IMR-90 (cell line): ENCODE measurements at regions not wholly inside any gene's neighbourhood (a gene's known extent, or its start where the extent isn't known, plus 50 kb on each side); places are given as distances from the start of the nearest gene placed in this dataset.

Experiments used
- ATAC-seq: fragments of 200-7000 bp; cut with Tn5 transposase; 2 replicates; pipeline ENCODE4 v1.9.1; 2020; ENCODE audit warnings: low read depth, mild to moderate bottlenecking, moderate library complexity
- BruUV-seq: library from RNA; stranded (reverse); fragments of 400-500 nt; replicated peaks from 2 replicates; lab custom pipeline; 2021; lab: Mats Ljungman, UMichigan
- CTCF ChIA-PET: fragments of 300-600 bp; formaldehyde crosslinking; extraction: SDS; loops from one replicate; lab custom pipeline; 2021; ENCODE audit warnings: antibody characterized with exemption; lab: Yijun Ruan, JAX
- POLR2A ChIA-PET: fragments of 300-600 bp; sonication (Branson Sonifier 250); formaldehyde crosslinking; loops from one replicate; lab custom pipeline; 2022; ENCODE audit warnings: antibody characterized with exemption; ENCODE audit not compliant: unreplicated experiment; lab: Charles Lee
- DNase-seq: peaks from one replicate; pipeline ENCODE4 v3.0.0; 2013
- H2AFZ ChIP-seq: replicated peaks from 2 replicates; pipeline ENCODE3; 2013; ENCODE audit warnings: low read length, mild to moderate bottlenecking; ENCODE audit not compliant: poor library complexity
- H2AK5ac ChIP-seq: 2 replicates; pipeline ENCODE4 v1.6.1; 2013; ENCODE audit warnings: low read depth, low read length, inconsistent platforms
- H2AK9ac ChIP-seq: replicated peaks from 2 replicates; pipeline ENCODE3; 2013; ENCODE audit warnings: mild to moderate bottlenecking, low read depth, low read length, moderate library complexity; ENCODE audit not compliant: poor library complexity
- H2BK120ac ChIP-seq: 2 replicates; pipeline ENCODE4 v1.6.1; 2013; ENCODE audit warnings: low read depth, low read length, inconsistent platforms
- H2BK15ac ChIP-seq: 3 replicates; pipeline ENCODE4 v1.6.1; 2013; ENCODE audit warnings: low read depth, low read length, inconsistent platforms
- H2BK20ac ChIP-seq: 2 replicates; pipeline ENCODE4 v1.6.1; 2013; ENCODE audit warnings: low read depth, mild to moderate bottlenecking, inconsistent platforms, low read length, moderate library complexity
- H2BK5ac ChIP-seq: 2 replicates; pipeline ENCODE4 v1.6.1; 2013; ENCODE audit warnings: mild to moderate bottlenecking, low read depth, low read length, inconsistent platforms; ENCODE audit not compliant: poor library complexity, severe bottlenecking
- H3K14ac ChIP-seq: replicated peaks from 2 replicates; pipeline ENCODE4 v1.6.1; 2013; ENCODE audit warnings: low read depth, low read length, inconsistent platforms
- H3K18ac ChIP-seq: 2 replicates; pipeline ENCODE4 v1.6.1; 2013; ENCODE audit warnings: low read depth, low read length, control low read depth
- H3K23ac ChIP-seq: 2 replicates; pipeline ENCODE4 v1.6.1; 2013; ENCODE audit warnings: low read depth, low read length, inconsistent platforms
- H3K27ac ChIP-seq: 2 replicates; pipeline ENCODE4 v1.5.1; 2013; ENCODE audit warnings: mild to moderate bottlenecking, control low read depth, low read length; ENCODE audit not compliant: insufficient read depth
- H3K27me3 ChIP-seq: 2 replicates; pipeline ENCODE4 v1.6.1; 2013; ENCODE audit warnings: low read length; ENCODE audit not compliant: control insufficient read depth, insufficient read depth
- H3K36me3 ChIP-seq: 2 replicates; pipeline ENCODE4 v1.6.1; 2013; ENCODE audit warnings: low read length, mixed read lengths; ENCODE audit not compliant: control insufficient read depth, insufficient read depth
- H3K4ac ChIP-seq: 2 replicates; pipeline ENCODE4 v1.6.1; 2013; ENCODE audit warnings: low read depth, low read length, inconsistent platforms
- H3K4me1 ChIP-seq: 2 replicates; pipeline ENCODE4 v1.6.1; 2013; ENCODE audit warnings: low read length, mixed read lengths; ENCODE audit not compliant: control insufficient read depth, insufficient read depth
- H3K4me2 ChIP-seq: 2 replicates; pipeline ENCODE4 v1.6.1; 2013; ENCODE audit warnings: low read depth, mild to moderate bottlenecking, control low read depth, low read length, moderate library complexity
- H3K4me3 ChIP-seq: 2 replicates; pipeline ENCODE4 v1.5.1; 2013; ENCODE audit warnings: low read depth, mild to moderate bottlenecking, control low read depth, low read length, moderate library complexity; ENCODE audit not compliant: insufficient read depth
- H3K56ac ChIP-seq: 2 replicates; pipeline ENCODE4 v1.6.1; 2013; ENCODE audit warnings: low read length, inconsistent platforms; ENCODE audit not compliant: insufficient read depth; ENCODE audit errors: extremely low read depth
- H3K79me1 ChIP-seq, 2 experiments: 2 replicates each; pipeline ENCODE4 v1.6.1; 2013; ENCODE audit warnings: low read length in 2 of 2, inconsistent platforms in 1 of 2, low read depth in 1 of 2
- H3K9ac ChIP-seq: 2 replicates; pipeline ENCODE4 v1.6.1; 2013; ENCODE audit warnings: low read depth, low read length, control low read depth
- H3K9me1 ChIP-seq: 2 replicates; pipeline ENCODE4 v1.6.1; 2013; ENCODE audit warnings: low read length, inconsistent platforms; ENCODE audit not compliant: insufficient read depth
- H3K9me3 ChIP-seq: 2 replicates; pipeline ENCODE4 v1.6.1; 2013; ENCODE audit warnings: low read length; ENCODE audit not compliant: control insufficient read depth, insufficient read depth
- H4K20me1 ChIP-seq: 2 replicates; pipeline ENCODE4 v1.6.1; 2013; ENCODE audit warnings: low read length, inconsistent platforms; ENCODE audit not compliant: insufficient read depth
- H4K5ac ChIP-seq: 2 replicates; pipeline ENCODE4 v1.6.1; 2013; ENCODE audit warnings: mild to moderate bottlenecking, low read depth, low read length, control low read depth
- H4K8ac ChIP-seq, 2 experiments: 2 replicates each; pipeline ENCODE4 v1.6.1; 2013; ENCODE audit warnings: low read depth in 2 of 2, low read length in 2 of 2, control low read depth in 1 of 2, inconsistent platforms in 1 of 2
- H4K91ac ChIP-seq: 2 replicates; pipeline ENCODE4 v1.6.1; 2013; ENCODE audit warnings: low read depth, low read length, inconsistent platforms; ENCODE audit not compliant: insufficient read depth
- BHLHE40 ChIP-seq: fragments of 150-350 bp; IDR thresholded peaks from 2 replicates; pipeline ENCODE4 v1.6.1; 2016; ENCODE audit warnings: mild to moderate bottlenecking, low read depth, low read length
- CEBPB ChIP-seq: IDR thresholded peaks from 2 replicates; pipeline ENCODE4 v1.6.1; 2012; ENCODE audit warnings: low read depth, low read length, improper control_type of control experiment
- CHD1 ChIP-seq: IDR thresholded peaks from 2 replicates; pipeline ENCODE4 v1.6.1; 2012; ENCODE audit warnings: low read depth, low read length, improper control_type of control experiment
- FOS ChIP-seq: fragments of 150-350 bp; IDR thresholded peaks from 2 replicates; pipeline ENCODE4 v1.6.1; 2016; ENCODE audit warnings: low read depth, low read length
- MAFK ChIP-seq: IDR thresholded peaks from 2 replicates; pipeline ENCODE4 v1.6.1; 2012; ENCODE audit warnings: low read depth, low read length, improper control_type of control experiment
- MAZ ChIP-seq: IDR thresholded peaks from 2 replicates; pipeline ENCODE4 v1.6.1; 2012; ENCODE audit warnings: low read depth, mild to moderate bottlenecking, low read length, improper control_type of control experiment, moderate library complexity, borderline replicate concordance
- MXI1 ChIP-seq: IDR thresholded peaks from 2 replicates; pipeline ENCODE4 v1.6.1; 2012; ENCODE audit warnings: low read depth, mild to moderate bottlenecking, low read length, moderate library complexity, borderline replicate concordance
- NFE2L2 ChIP-seq: fragments of 150-350 bp; IDR thresholded peaks from 2 replicates; pipeline ENCODE4 v1.6.1; 2016; ENCODE audit warnings: low read depth, mild to moderate bottlenecking, low read length
- POLR2A ChIP-seq: IDR thresholded peaks from 2 replicates; pipeline ENCODE4 v1.6.1; 2012; ENCODE audit warnings: mild to moderate bottlenecking, low read depth, low read length
- RAD21 ChIP-seq: IDR thresholded peaks from 2 replicates; pipeline ENCODE4 v1.6.1; 2012; ENCODE audit warnings: low read length, improper control_type of control experiment
- RCOR1 ChIP-seq: IDR thresholded peaks from 2 replicates; pipeline ENCODE4 v1.6.1; 2012; ENCODE audit warnings: mild to moderate bottlenecking, low read length, improper control_type of control experiment; ENCODE audit not compliant: insufficient replicate concordance
- RFX5 ChIP-seq: IDR thresholded peaks from 2 replicates; pipeline ENCODE4 v1.8.0; 2012; ENCODE audit warnings: low read depth, mild to moderate bottlenecking, low read length, moderate library complexity
- SMC3 ChIP-seq: fragments of 150-350 bp; IDR thresholded peaks from 2 replicates; pipeline ENCODE4 v1.6.1; 2016; ENCODE audit warnings: low read depth, mild to moderate bottlenecking, antibody characterized with exemption, low read length, moderate library complexity
- WGBS, 2 experiments: methylation state at CpG; one replicate each; pipeline versions ENCODE4 v1.1.5 to v1.1.7; 2013; ENCODE audit warnings: missing lambda C conversion rate in 2 of 2; ENCODE audit not compliant: insufficient read length in 1 of 2; ENCODE audit errors: extremely low coverage in 2 of 2; 5-methylcytosine and 5-hydroxymethylcytosine counted together
- dilution Hi-C: fragments of 300-500 bp; cut with HindIII; formaldehyde crosslinking; loops from one replicate; pipeline ENCODE4 v1.14.3; 2018; ENCODE audit warnings: low sequenced_read_pairs; ENCODE audit not compliant: unreplicated experiment
- in situ Hi-C: fragments of 300-500 bp; cut with MboI; formaldehyde crosslinking; loops from 3 replicates; pipeline ENCODE4 v1.14.3; 2019; ENCODE audit warnings: low sequenced_read_pairs, inconsistent platforms, mixed read lengths
- intact Hi-C: fragments of 100-400 bp; cut with micrococcal nuclease; formaldehyde crosslinking; loops from 2 replicates; pipeline ENCODE4 v1.10.0; 2022
- TF ChIP-seq, protein P1 (sequence below): fragments of 150-350 bp; IDR thresholded peaks from 2 replicates; pipeline ENCODE4 v1.6.1; 2016; ENCODE audit warnings: low read depth, mild to moderate bottlenecking, low read length, moderate library complexity, borderline replicate concordance
- TF ChIP-seq, protein P2 (sequence below): conservative IDR thresholded peaks from 2 replicates; pipeline ENCODE4 v1.5.1; 2012; ENCODE audit warnings: mild to moderate bottlenecking, low read depth, low read length, improper control_type of control experiment
- TF ChIP-seq, protein P3 (sequence below): fragments of 150-350 bp; IDR thresholded peaks from 2 replicates; pipeline ENCODE4 v1.6.1; 2017; ENCODE audit warnings: mild to moderate bottlenecking, antibody characterized with exemption, low read length, low read depth

DNA sequence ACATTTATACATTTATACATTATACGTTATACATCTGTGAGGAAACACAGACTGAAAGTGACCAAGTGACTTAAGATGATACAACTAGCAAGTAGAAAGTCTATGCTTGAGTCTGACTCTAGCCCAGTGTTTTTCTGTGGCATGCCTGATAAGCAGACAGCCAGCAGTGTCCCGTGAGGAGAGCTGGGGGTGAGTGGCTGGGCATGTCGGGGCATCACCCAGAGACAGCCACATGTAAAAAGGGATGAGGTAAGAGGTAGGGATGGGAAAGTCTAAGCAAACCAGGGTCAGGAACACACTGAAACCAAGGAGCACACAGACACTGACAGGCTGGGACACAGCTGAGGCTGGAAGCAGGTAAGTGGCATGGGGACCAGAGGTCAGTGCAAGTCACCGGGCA is 333.2 kb downstream of the FOXO1 start:
- H2BK15ac ChIP-seq: no peak overlapping the region
- no peak overlapping the region for H4K91ac ChIP-seq
- H3K9ac ChIP-seq: no peak overlapping the region
- H3K23ac ChIP-seq: no peak overlapping the region
- H4K8ac ChIP-seq: no peak overlapping the region; a peak in 1 of 4 replicates
- no TSS peak for BruUV-seq
- dilution Hi-C loops (no loop called here), intact Hi-C loops (no loop called here), in situ Hi-C loops (no loop called here)
- no peaks in the 10 kb centered on the region for H3K36me3 ChIP-seq
- no peak overlapping the region for H2AK5ac ChIP-seq
- DNase-seq (no peak), ATAC-seq (peak; percentile 14; the same call in 1 of the 2 replicates)
- no peaks in the 10 kb centered on the region for H3K4me1 ChIP-seq
- POLR2A ChIA-PET: no interaction called here
- no peak overlapping the region for H2BK120ac ChIP-seq
- H2AK9ac ChIP-seq: no peak overlapping the region
- H3K56ac ChIP-seq: no peak overlapping the region
- H3K27me3 ChIP-seq: no peaks in the 10 kb centered on the region
- H3K79me1 ChIP-seq: no peaks in the 10 kb centered on the region
- H3K27ac ChIP-seq: no peak overlapping the region
- H3K9me1 ChIP-seq: no peaks in the 10 kb centered on the region
- TF ChIP-seq CHD1: no peak
- no peak for TF ChIP-seq FOS
- no peak for TF ChIP-seq CEBPB
- no peak for TF ChIP-seq SMC3
- TF ChIP-seq NFE2L2: no peak
- TF ChIP-seq, protein P1, sequence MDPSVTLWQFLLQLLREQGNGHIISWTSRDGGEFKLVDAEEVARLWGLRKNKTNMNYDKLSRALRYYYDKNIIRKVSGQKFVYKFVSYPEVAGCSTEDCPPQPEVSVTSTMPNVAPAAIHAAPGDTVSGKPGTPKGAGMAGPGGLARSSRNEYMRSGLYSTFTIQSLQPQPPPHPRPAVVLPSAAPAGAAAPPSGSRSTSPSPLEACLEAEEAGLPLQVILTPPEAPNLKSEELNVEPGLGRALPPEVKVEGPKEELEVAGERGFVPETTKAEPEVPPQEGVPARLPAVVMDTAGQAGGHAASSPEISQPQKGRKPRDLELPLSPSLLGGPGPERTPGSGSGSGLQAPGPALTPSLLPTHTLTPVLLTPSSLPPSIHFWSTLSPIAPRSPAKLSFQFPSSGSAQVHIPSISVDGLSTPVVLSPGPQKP: no peak
- no peak for TF ChIP-seq BHLHE40
- TF ChIP-seq, protein P2, sequence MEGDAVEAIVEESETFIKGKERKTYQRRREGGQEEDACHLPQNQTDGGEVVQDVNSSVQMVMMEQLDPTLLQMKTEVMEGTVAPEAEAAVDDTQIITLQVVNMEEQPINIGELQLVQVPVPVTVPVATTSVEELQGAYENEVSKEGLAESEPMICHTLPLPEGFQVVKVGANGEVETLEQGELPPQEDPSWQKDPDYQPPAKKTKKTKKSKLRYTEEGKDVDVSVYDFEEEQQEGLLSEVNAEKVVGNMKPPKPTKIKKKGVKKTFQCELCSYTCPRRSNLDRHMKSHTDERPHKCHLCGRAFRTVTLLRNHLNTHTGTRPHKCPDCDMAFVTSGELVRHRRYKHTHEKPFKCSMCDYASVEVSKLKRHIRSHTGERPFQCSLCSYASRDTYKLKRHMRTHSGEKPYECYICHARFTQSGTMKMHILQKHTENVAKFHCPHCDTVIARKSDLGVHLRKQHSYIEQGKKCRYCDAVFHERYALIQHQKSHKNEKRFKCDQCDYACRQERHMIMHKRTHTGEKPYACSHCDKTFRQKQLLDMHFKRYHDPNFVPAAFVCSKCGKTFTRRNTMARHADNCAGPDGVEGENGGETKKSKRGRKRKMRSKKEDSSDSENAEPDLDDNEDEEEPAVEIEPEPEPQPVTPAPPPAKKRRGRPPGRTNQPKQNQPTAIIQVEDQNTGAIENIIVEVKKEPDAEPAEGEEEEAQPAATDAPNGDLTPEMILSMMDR: no peak
- no peak for TF ChIP-seq POLR2A
- no peak for TF ChIP-seq RCOR1
- TF ChIP-seq MXI1: no peak
- TF ChIP-seq, protein P3, sequence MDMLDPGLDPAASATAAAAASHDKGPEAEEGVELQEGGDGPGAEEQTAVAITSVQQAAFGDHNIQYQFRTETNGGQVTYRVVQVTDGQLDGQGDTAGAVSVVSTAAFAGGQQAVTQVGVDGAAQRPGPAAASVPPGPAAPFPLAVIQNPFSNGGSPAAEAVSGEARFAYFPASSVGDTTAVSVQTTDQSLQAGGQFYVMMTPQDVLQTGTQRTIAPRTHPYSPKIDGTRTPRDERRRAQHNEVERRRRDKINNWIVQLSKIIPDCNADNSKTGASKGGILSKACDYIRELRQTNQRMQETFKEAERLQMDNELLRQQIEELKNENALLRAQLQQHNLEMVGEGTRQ: no peak
- no peak for TF ChIP-seq RAD21
- no peak for TF ChIP-seq MAFK
- no peak for TF ChIP-seq RFX5
- no peak for TF ChIP-seq MAZ
- no peak overlapping the region for H3K4ac ChIP-seq
- H3K4me3 ChIP-seq: no peak overlapping the region
- H3K4me2 ChIP-seq: no peak overlapping the region
- H2BK20ac ChIP-seq: no peak overlapping the region
- no peak overlapping the region for H3K14ac ChIP-seq
- H3K9me3 ChIP-seq: no peaks in the 10 kb centered on the region; the same call in 1 of the 2 replicates
- no peaks in the 10 kb centered on the region for H4K20me1 ChIP-seq
- H2AFZ ChIP-seq: no peak overlapping the region
- H3K18ac ChIP-seq: 0 out of 2 replicates have a peak overlapping the region, but pooled peaks have one; percentile 18
- WGBS, 2 experiments: 72% methylated on average over 3 of the region's 4 CpGs; no CpG with 5 or more reads in 1 of the 2 experiments
- no peak overlapping the region for H2BK5ac ChIP-seq
- peak overlapping the region; percentile 48; the same call in 1 of the 2 replicates for H4K5ac ChIP-seq
- CTCF ChIA-PET: no interaction called here
